ENCODE measurements at regions not wholly inside any gene's neighbourhood (a gene's known extent, or its start where the extent isn't known, plus 50 kb on each side); places are given as distances from the start of the nearest gene placed in this dataset.

DNA sequence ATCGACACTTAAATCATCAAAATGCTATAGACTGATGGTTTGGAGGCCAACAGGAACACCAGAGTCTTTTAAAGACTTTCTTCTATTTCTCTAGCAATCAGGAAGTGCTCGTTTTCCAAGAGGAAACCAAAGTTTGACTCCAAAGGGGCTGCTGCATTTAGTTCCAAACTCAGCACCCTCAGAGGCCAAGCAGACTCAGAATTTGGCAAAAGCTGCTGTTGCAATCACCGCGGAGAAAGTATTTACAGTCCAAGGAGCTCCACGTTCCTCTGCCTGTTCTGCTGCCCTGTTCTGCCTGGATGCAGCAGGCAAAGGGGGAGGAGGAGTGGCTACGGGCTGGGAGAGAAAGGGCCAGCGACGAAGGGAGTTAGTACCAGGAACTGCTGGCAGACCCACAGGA lies 325.1 kb downstream of the BCL11B start:
- DNase-seq: peak; percentile 84

DNA sequence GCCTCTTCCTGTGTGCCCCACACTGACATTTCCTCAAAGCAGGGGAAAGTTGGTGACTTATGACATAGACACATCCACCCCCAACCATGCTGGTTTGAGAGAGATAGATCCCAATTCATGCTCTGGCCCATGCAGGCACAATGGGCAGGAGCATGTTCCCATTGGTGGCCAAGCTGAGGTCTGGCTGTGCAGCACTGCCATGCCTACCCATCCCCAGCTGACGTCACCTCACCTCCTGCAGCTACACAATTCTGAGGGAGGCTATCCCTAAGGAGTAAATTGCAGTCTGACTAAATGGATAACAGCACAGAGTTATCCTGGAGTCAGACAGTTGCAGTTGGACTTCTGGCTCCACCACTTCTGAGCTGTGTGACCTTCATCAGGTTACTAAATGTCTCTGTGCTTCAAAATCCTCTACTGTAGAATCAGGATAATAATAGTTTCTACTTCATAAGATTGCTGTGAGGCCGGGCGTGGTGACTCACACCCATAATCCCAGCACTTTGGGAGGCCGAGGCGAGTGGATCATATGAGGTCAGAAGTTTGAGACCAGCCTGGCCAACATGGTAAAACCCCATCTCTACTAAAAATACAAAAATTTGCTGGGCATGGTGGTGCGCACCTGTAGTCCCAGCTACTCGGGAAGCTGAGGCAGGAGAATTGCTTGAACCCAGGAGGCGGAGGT lies 323.9 kb downstream of the BCL11B start:
- DNase-seq: no peak

DNA sequence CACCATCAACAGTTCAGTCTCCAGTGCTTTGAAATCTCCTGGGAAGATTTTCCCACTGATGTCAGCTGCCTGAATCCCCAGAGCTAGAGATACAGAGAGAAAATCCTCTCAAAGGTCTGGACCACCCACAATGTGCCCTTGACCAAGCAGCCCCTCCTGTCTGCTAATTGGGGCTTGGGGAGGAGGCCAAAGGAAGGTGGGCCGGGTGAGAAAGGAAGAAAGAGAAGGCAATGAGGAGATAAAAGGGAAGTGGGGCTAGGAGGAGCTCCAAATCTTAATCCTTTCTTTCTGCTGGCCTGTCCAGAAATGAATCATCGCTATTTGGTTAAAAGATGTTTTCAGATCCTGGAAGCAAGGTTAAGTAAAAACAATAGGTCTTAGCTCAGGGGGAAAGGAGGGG lies 322.9 kb downstream of the BCL11B start:
- DNase-seq: no peak

DNA sequence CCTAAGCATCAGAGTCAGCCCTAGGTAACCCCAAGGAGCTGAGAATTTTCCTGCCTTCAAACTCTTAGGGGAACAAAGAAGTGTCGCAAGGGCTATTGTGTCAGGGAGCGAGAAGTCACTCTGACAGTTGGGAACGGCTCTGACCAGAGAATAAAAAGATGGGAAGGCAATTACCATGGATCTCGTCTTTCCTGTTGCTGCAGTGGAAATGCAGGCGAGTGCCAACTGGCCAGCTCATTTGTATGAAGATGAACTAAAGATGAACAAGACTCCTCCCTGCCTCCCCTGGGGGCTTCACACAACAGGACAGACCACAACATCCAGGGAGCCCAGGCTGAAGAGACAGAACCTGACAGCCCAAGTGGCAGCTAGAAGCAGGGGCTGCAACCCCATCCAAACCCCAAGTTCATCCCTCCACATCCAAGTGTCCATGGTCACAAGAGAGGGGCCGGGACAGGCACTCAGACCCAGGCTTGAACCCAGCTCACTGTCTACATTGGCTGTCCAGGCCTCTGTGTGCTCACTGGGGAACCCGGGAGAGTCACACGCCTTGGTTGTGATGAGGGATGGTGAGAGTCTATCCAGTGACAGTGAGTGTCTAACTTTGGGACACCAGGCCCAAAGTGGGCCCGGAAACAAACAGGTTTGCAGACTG lies 322.4 kb downstream of the BCL11B start:
- DNase-seq: no peak

DNA sequence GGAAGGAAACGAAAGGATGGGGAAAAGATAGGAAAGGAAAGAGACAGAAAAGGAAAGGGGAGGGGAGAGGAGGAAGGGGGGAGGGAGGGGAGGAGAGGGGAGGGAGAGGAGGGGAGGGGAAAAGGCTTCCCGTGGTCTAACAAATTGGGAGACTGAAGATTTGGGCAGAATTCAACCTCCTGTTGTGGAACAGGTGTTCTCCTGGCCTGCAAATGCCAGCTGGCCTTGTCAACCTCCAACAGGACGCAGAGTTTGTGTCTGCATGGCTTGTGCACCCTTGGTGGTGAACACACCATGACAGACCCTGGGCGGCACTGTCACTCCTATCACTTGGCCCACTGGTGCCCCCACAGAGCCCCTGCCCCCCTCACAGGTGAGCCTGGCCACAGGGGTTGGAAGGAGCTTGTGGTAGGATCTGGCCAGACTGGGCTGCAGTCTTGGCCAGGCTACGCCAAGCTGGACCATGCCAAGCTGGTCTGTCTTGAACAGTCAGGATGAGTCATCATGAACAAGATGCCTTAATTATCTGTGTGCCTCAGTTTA lies 321.6 kb downstream of the BCL11B start:
- no peak for DNase-seq

DNA sequence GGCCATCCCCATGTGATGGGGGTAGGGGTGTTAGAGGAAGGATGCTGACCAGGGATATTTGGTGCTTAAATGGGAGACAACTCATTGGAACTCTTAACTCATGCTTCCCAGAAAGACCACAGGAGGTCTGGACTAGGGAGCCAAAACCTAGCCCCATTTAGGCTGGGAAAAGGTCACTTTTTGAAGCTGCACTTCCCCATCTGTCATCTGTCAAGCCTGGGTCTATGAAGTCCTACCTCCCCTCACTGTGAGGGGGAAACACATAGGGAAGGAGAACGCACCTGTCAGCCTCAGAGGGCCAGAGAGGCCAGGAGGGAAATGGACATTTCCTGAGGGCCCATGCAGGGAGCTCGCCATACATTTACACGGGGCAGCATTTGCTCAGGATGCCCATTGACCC lies 321.0 kb downstream of the BCL11B start:
- DNase-seq: no peak

DNA sequence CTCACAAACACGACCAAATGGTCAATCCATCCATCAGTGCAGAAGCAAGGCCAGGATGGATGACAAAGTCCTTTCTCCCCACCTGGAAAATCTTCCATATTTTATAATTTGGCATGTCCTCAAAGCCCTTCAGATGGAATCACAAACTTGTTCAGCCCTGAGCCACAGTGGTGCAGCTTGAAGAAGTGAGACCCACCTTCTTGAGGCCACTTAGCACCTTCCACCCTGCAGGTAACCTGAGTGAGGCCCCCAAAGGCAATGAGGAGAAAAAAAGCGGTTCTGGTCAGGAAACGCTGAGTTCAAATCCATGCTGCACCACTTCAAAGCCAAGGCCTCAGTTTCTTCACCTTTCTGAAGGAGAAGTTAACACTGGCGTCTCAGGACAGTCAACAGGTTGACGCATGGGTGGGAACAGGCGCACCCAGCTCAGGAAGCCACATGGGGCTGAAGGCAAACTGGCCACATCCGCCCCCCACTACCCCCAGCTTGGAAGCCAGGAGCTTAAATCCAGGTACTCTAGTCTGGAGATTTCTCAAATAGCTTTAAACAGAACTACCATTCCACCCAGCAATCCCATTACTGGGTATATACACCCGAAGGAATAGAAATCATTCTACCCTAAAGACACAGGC lies 320.4 kb downstream of the BCL11B start:
- DNase-seq: no peak

DNA sequence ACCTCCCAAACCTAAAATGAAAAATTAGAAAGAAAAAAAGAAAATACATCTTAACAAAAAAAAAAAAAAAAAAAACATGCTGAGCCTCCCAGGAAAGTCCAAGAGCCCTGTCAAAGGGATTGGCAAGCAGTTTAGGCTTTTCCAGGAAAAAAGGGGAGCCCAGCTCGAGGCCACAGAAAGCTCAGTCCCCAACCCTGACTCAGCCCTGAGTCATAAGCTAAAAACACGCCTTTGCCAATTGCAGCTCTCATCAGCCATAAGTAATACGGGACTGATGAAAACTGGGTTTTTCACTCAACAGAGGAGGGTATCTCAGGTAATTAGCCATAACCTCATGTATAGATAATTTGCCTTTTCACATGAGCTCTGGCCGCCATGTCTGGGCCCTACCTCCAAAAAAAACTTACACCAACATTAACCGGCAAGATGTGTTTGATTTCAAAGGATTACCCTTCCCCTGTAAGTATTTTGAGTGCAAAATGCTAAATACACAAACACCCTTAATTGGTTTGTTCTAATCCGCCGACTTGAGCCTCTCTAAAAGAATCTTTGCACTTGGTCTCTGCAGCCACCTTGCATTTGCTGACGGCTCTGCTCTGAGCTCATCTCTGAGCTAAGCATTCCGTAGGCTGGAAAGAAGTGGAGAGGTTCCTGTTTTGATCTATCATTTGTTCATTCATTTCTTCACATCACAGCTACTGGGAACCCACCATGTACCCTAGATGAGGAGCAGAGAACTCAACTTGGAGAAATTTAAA lies 319.2 kb downstream of the BCL11B start:
- no peak for DNase-seq

DNA sequence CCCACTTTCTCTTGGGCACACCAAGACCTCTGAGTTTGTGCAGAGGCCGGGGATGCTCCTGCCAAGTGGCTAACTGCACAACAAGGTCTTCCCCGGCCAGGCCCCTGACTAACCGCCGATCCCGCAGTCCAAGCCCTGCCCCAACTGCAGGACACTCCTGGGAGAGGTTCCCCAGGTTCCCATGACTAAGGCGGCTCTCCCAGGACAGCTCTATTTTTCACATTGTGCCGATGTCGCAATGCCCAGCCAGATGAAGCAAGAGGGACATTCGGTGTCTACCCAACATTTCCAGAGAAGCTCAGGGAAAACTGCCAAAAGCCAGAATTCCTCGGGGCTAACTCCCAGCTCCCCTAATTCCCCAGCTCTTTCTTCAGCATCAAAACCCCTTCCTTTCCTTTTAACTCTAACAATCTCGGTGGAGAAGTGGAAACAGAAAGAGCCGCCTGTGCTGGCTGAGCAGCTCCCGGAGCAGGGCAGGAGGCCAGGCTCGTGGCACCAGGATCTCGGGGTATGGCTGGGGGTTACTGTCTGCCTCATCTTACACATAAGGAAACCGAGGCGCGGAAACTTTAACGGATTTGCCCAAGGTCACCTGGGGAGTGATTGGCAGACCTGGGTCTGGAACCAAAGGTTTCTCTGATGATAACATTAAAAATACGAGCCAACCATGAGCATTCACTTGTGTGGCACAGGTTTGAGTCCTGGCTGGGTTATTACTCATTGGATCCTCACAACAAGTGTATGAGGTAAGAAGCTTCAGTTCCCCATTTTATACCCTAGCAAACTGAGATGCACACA lies 318.2 kb downstream of the BCL11B start:
- no peak for DNase-seq

DNA sequence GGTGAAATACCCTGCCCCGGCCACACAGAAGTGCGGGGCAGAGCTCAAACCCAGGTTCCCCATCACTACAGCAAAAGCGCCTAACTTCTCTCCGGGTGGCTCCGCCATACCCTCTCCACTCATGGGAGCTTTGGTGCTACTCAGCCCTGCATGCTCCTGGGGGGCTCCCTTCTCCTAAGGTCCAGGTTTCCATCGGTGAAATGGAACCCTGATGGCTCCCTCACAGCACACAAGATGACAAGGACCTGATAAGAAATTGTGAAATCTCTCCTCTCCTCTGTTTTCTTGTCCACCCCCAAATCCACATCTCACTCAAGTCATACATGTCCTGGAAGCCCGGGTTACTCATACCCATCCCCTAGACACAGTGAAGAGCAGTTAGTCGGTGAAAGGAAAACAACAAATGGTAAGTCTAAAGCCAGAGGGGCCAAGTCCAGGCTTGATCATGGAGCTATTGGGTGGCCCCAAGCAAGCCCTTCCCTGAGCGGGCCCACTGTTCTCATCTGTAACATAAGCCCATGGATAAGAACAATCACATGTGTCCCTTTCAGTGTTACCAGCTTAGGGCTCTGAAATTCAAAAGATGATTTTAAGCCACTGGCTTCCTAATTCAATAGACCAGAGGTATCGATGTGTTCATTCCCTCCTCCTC lies 317.5 kb downstream of the BCL11B start:
- DNase-seq: no peak

DNA sequence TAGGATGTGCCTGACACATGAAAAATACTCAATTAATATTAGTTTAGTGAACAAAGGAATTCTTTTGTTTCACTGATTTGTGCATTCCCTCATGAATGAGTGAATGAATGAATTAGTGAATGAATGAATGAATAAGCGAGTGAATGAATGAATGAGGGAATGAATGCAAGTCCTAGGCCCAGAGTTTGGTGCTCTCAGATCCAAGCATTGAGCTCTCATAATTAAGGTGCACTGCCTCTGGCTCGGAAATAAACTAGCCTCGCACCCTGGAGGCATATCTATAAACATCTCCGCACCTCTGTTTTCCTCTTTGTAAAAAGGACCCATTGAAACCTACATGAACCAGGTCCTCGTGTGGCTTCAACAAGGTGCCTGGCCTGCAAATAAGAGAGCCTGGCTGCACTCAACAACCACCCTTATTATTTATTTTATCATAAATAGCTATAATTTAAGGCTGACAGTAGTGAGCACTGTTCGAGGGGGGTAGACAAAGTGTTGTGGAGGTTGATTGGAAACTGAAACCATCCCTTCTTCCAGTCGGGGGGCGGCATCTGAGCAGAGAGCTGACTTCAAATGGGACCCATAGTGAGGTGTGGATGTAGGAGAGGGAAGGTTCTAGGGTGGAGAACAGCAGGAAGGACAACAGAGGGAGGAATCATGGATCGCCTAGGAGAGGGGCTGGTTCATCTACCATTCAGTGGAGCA lies 316.8 kb downstream of the BCL11B start:
- DNase-seq: no peak

DNA sequence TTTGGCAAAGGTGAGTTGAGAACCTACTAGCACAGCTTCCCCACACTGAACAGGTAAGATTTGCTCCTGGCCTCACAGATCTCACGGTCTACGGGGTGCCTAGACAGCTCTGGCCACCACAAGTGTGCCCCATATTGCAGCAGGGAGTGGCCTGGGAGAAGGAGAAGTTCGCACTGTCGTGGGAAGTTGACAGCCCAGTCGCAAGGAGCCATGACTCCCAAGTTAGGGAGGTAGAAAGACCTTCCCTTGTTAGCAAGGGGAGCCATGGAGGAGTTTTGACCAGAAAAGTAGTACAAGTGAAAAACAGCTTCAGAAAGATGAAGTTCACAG lies 316.3 kb downstream of the BCL11B start:
- DNase-seq: no peak

DNA sequence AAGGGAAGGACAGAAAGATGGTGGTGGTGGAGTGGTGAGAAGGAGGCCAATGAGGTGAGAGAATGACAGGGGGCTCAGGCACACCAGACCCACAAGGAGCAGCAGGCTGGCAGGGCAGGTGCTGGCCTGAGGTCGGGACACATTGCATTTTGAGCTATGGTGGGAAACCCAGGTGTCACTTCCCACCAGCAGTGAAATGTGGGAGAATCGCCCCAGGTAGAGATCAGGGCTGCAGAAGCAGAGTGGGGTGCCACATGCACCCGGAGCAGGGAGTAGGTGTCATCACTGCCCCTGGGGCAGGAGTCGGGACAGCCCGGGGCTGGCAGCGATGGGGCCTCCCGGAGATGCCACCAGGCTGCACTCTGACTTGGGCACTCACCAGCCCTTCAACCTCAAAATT lies 315.8 kb downstream of the BCL11B start:
- DNase-seq: no peak

DNA sequence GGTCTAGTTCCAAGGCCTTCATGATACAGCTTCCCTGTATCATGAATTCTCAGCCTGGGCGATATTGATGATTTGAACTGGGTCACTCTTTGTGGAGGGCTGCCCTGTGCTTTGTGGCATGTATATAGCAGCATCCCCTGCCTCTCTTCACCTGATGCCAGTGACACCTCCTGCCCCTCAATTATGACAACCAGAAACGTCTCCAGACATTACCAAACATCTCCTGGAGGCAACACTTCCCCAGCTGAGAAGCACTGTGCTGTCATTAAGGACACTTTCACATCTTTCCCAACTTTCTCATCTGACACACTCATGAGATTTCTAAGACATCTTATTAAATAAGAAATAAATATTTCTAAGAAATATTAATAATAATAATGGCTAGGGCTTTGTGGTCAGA lies 315.3 kb downstream of the BCL11B start:
- DNase-seq: no peak

DNA sequence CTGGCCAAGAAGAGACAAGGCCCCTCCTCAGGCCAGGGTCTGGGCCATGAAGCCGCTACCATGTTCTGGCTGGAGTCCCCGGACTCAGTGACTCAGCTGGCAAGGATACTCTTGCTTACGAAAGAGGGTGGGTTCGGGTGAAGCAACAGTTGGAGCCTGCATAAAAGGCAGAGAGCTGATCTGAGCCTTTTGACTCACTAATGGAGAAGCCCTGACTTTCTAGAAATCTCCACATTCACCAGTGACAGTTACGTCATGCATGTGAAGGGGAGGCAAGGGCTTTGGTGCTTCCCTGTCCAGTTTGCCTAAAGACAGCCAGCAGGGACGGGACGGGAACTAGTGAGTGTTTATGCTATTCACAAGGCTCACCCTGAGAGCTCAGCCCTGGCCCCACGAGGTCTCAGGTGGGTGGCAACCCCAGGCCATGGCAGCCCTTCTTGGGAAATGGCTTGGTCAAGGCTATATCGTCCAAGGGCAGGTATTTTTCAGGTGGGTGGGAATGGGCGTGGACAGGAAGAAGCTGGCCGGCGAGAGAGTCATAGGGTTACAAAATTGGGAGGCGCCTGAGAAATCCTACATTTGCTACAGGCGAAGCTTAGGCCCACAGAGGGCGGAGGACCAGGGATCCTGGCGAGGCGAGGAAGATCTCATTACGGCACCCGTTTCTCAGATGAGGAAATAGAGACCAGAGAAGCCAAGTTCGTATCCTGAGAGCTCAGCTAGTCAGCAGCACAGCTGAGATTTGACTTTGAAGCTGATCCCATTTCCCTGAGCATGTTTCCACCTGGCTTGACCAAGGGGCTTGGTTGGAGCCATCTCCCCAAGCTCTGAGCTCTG lies 314.6 kb downstream of the BCL11B start:
- DNase-seq: peak; percentile 71

DNA sequence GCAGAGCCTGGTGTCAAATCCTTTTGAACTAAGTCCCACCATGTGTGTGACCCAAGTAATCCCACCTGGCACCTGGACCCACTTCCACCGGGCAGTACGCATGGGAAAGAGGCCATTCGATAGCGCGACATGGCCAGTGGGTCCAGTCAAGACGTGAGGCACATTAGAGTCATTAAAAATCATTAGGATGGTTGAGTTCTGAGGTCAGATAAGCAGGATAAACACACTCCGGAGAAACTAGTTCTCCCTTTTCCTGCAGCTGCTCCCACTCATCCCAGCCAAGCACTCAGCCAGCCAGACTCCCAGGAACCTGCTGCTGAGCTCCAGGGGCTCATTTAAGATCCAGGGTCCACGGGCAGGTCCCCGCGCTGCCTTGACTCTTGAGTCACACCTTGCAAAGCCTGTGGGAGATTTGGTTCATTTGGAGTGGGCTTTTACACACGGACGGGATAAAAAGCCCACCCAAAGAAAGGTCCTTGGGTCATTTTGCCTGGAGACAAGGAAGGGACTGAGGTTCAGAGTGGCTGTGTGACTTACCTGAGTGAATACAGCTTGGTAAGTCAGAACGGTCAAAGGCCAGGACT lies 313.9 kb downstream of the BCL11B start:
- DNase-seq: no peak

DNA sequence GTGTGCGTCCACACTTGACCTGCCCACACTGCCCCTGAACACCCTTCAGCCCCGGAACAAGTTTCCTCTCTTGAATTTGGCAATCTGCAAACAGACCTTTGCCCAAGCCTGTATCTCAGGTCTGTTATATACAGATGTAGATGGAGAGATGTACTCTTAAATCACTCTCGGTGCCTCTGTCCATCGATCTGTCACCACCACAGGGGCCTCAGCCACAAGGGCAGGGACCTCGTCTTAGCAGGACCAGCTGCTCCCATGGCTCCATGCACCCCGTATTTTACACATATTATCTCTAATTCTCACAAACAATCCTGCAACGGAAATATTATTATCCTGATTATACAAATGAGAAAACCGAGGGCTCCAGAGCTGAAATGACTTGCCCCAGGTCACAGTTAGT lies 313.4 kb downstream of the BCL11B start:
- DNase-seq: no peak

DNA sequence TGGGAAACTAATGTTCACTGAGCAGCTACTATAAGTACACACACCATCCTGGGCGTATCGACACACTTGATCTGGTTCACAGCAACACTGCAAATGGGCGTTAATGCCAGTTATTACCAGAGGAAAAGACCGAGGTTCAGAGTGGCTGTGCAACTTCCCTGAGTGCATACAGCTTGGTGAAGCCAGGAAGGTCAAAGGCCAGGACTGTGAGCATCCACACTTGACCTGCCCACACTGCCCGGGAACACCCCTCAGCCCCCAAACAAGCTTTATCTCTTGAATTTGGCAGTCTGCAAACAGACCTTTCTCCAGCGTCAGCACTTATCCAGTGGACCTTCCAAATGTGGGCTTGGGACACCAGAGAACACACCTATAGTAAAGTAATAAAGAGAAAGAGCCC lies 312.6 kb downstream of the BCL11B start:
- DNase-seq: no peak

DNA sequence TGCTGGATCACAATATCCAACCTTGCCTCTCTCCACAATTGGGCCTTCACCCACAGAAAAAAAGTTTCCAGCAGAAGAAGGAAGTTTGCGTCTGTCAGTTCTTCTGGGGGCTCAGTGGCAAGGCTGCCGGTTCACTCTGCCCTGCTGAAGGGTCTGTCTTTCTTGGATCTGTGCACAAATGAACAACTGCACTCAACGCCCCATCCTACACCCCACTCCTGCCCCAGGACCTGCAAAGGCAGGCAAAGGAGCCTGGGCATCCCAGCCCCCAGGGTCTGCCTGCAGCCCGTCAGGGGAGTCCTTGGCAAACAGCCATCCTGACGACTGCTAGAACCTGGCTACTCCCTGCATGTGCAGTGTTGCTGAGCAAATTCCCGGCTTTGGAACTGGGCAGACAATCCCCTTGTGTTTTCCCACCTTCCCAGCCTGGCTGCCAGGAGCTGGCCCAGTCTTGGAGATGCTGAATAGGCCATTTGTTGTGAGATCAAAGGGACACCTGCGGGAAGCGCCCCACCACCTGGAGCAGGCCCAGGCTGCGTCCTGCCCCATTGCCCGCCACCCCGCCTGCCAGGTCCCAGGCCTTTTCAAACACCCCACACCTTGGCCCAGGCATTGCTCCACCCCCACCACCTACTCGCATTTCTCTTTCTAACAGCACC lies 311.9 kb downstream of the BCL11B start:
- DNase-seq: no peak

DNA sequence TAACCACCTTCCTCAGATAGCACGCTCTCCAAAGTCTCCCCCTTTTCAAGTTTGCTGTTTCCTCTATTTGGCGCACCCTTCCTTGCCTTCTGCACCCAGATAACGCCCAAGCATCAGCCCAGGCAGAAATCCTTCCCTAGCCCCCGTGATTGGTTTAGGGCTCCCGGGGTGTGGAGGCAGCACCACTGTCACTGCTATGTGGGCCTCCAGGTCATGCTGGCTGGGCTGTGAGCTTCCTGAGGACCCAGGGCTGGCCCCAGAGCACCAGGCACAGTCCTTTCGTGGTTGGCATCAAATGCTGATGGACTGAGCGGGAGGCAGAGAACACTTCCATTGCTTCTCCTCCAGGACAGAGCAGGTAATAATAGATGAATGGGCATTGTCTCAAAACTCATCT lies 311.4 kb downstream of the BCL11B start:
- no peak for DNase-seq

All from right hindlimb (tissue), 1 donor.